ENCODE measurements at regions not wholly inside any gene's neighbourhood (a gene's known extent, or its start where the extent isn't known, plus 50 kb on each side); places are given as distances from the start of the nearest gene placed in this dataset.
"Not testable (repeated sequence)": the region's sequence is repeated elsewhere in the genome, so short reads cannot be mapped to it uniquely, and the experiment has no call there.

- no peak for DNase-seq (ENCODE audit: low spot score)
Observed at GRCh38 chr10:9848278-9848677, 1169.4 kb upstream of the CELF2 start.

GRCh38 chr10:9848981-9849380 lies 1168.7 kb upstream of the CELF2 start:
- DNase-seq (ENCODE audit: low spot score): peak; percentile 36

GRCh38 chr10:9850415-9850814 lies 1167.3 kb upstream of the CELF2 start:
- no peak for DNase-seq (ENCODE audit: low spot score)

GRCh38 chr10:9851808-9852207 lies 1165.9 kb upstream of the CELF2 start:
- no peak for DNase-seq (ENCODE audit: low spot score)

GRCh38 chr10:9853405-9854355 lies 1164.0 kb upstream of the CELF2 start:
- DNase-seq (ENCODE audit: low spot score): peak; percentile 13

- not testable (repeated sequence) for DNase-seq (ENCODE audit: low spot score)
Observed at GRCh38 chr10:9855451-9855850, 1162.2 kb upstream of the CELF2 start.

GRCh38 chr10:9858816-9859215 lies 1158.9 kb upstream of the CELF2 start:
- DNase-seq (ENCODE audit: low spot score): peak; percentile 25

GRCh38 chr10:9860045-9860444 lies 1157.6 kb upstream of the CELF2 start:
- no peak for DNase-seq (ENCODE audit: low spot score)

- no peak for DNase-seq (ENCODE audit: low spot score)
Observed at GRCh38 chr10:9863559-9864121, 1154.0 kb upstream of the CELF2 start.

- no peak for DNase-seq (ENCODE audit: low spot score)
Observed at GRCh38 chr10:9868499-9868898, 1149.2 kb upstream of the CELF2 start.

GRCh38 chr10:9869205-9869604 lies 1148.5 kb upstream of the CELF2 start:
- no peak for DNase-seq (ENCODE audit: low spot score)

- no peak for DNase-seq (ENCODE audit: low spot score)
Observed at GRCh38 chr10:9869606-9870176, 1148.0 kb upstream of the CELF2 start.

GRCh38 chr10:9875353-9875752 lies 1142.3 kb upstream of the CELF2 start:
- no peak for DNase-seq (ENCODE audit: low spot score)

- DNase-seq (ENCODE audit: low spot score): no peak
Observed at GRCh38 chr10:9877978-9878377, 1139.7 kb upstream of the CELF2 start.

GRCh38 chr10:9878383-9878782 lies 1139.3 kb upstream of the CELF2 start:
- no peak for DNase-seq (ENCODE audit: low spot score)

GRCh38 chr10:9885761-9886160 lies 1131.9 kb upstream of the CELF2 start:
- DNase-seq (ENCODE audit: low spot score): no peak

GRCh38 chr10:9886772-9887171 lies 1130.9 kb upstream of the CELF2 start:
- DNase-seq (ENCODE audit: low spot score): no peak

GRCh38 chr10:9895453-9895852 lies 1122.2 kb upstream of the CELF2 start:
- no peak for DNase-seq (ENCODE audit: low spot score)

GRCh38 chr10:9895981-9896380 lies 1121.7 kb upstream of the CELF2 start:
- no peak for DNase-seq (ENCODE audit: low spot score)

- no peak for DNase-seq (ENCODE audit: low spot score)
Observed at GRCh38 chr10:9898633-9899395, 1118.9 kb upstream of the CELF2 start.

- no peak for DNase-seq (ENCODE audit: low spot score)
Observed at GRCh38 chr10:9900751-9901150, 1116.9 kb upstream of the CELF2 start.

GRCh38 chr10:9901971-9902370 lies 1115.7 kb upstream of the CELF2 start:
- no peak for DNase-seq (ENCODE audit: low spot score)

All from AG20443 (cell line).